HL-60 (cell line): ENCODE measurements at regions not wholly inside any gene's neighbourhood (a gene's known extent, or its start where the extent isn't known, plus 50 kb on each side); places are given as distances from the start of the nearest gene placed in this dataset.

Experiments used
- DNase-seq, 2 experiments: peaks; one replicate each; pipeline ENCODE4 v3.0.0-alpha.2; 2010 to 2020; ENCODE audit warnings: low read depth in 1 of 2, low spot score in 1 of 2
- H3K27ac ChIP-seq: fragments of 250-450 bp; sonication (Bioruptor Pico); replicated peaks from 2 replicates; pipeline ENCODE4 v1.5.1; 2020; ENCODE audit warnings: mild to moderate bottlenecking, moderate library complexity
- H3K27me3 ChIP-seq: fragments of 250-450 bp; sonication (Bioruptor Pico); 2 replicates; pipeline ENCODE4 v1.5.1; 2021; ENCODE audit warnings: mild to moderate bottlenecking, moderate library complexity; ENCODE audit not compliant: insufficient read depth, poor library complexity, severe bottlenecking
- H3K4me3 ChIP-seq: replicated peaks from 2 replicates; pipeline ENCODE4 v1.5.1; 2011; ENCODE audit warnings: mild to moderate bottlenecking, control low read depth, low read length; ENCODE audit not compliant: insufficient read depth
- GABPA ChIP-seq: IDR thresholded peaks from 2 replicates; pipeline ENCODE4 v1.6.1; 2012; ENCODE audit warnings: low read depth
- POLR2AphosphoS5 ChIP-seq: IDR thresholded peaks from 2 replicates; pipeline ENCODE4 v1.6.1; 2012; ENCODE audit warnings: low read depth
- SPI1 ChIP-seq: IDR thresholded peaks from 2 replicates; pipeline ENCODE4 v1.6.1; 2012; ENCODE audit warnings: low read depth, mild to moderate bottlenecking, borderline replicate concordance
- TF ChIP-seq, protein P1 (sequence below): IDR thresholded peaks from 2 replicates; pipeline ENCODE4 v1.6.1; 2012; ENCODE audit warnings: low read depth; ENCODE audit not compliant: insufficient replicate concordance
- TF ChIP-seq, protein P2 (sequence below): IDR thresholded peaks from one replicate; pipeline ENCODE4 v1.5.1; 2011; ENCODE audit warnings: low read length, control low read depth, inconsistent platforms; ENCODE audit not compliant: insufficient read depth

- H3K27me3 ChIP-seq, result no peaks in the 10 kb centered on the region
- DNase-seq, result no peak
- TF ChIP-seq, protein P1, sequence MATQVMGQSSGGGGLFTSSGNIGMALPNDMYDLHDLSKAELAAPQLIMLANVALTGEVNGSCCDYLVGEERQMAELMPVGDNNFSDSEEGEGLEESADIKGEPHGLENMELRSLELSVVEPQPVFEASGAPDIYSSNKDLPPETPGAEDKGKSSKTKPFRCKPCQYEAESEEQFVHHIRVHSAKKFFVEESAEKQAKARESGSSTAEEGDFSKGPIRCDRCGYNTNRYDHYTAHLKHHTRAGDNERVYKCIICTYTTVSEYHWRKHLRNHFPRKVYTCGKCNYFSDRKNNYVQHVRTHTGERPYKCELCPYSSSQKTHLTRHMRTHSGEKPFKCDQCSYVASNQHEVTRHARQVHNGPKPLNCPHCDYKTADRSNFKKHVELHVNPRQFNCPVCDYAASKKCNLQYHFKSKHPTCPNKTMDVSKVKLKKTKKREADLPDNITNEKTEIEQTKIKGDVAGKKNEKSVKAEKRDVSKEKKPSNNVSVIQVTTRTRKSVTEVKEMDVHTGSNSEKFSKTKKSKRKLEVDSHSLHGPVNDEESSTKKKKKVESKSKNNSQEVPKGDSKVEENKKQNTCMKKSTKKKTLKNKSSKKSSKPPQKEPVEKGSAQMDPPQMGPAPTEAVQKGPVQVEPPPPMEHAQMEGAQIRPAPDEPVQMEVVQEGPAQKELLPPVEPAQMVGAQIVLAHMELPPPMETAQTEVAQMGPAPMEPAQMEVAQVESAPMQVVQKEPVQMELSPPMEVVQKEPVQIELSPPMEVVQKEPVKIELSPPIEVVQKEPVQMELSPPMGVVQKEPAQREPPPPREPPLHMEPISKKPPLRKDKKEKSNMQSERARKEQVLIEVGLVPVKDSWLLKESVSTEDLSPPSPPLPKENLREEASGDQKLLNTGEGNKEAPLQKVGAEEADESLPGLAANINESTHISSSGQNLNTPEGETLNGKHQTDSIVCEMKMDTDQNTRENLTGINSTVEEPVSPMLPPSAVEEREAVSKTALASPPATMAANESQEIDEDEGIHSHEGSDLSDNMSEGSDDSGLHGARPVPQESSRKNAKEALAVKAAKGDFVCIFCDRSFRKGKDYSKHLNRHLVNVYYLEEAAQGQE, result no peak
- TF ChIP-seq GABPA, result no peak
- no peak for TF ChIP-seq POLR2AphosphoS5
- no peak for TF ChIP-seq SPI1
- TF ChIP-seq, protein P2, sequence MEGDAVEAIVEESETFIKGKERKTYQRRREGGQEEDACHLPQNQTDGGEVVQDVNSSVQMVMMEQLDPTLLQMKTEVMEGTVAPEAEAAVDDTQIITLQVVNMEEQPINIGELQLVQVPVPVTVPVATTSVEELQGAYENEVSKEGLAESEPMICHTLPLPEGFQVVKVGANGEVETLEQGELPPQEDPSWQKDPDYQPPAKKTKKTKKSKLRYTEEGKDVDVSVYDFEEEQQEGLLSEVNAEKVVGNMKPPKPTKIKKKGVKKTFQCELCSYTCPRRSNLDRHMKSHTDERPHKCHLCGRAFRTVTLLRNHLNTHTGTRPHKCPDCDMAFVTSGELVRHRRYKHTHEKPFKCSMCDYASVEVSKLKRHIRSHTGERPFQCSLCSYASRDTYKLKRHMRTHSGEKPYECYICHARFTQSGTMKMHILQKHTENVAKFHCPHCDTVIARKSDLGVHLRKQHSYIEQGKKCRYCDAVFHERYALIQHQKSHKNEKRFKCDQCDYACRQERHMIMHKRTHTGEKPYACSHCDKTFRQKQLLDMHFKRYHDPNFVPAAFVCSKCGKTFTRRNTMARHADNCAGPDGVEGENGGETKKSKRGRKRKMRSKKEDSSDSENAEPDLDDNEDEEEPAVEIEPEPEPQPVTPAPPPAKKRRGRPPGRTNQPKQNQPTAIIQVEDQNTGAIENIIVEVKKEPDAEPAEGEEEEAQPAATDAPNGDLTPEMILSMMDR, result no peak
These were observed 558.6 kb downstream of the UTRN start for GRCh38 chr6:144843701-144844100.

DNA sequence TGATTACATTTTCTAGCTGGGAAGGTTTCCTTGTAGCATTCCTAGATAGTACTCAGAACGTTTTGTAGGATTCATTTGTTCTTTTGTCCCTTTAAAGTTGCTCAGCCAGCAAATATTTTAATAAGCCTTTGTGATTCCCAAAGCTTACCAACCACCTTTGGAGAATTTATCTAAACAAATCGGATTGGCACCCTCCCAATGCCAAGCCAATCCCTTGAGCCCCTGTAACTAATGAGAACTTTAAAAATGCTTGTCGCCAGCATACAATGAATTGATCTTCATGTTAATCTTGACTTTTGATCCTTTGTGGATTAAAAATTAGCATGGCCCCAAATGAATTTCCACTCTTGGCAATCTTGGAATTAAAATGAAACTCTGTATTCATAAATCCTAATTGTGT lies 559.5 kb downstream of the UTRN start:
- Histone ChIP-seq H3K27me3 (no peaks in the 10 kb centered on the region), H3K4me3 (no peak overlapping the region), H3K27ac (no peak overlapping the region)
- TF ChIP-seq GABPA (no peak), POLR2AphosphoS5 (no peak), SPI1 (no peak)
- TF ChIP-seq, protein P2, result no peak
- TF ChIP-seq, protein P1, result no peak
- no peak for DNase-seq

More at GRCh38 chr6:144843701-144844100, 558.6 kb downstream of the UTRN start:
- Histone ChIP-seq H3K4me3 (no peak overlapping the region), H3K27ac (no peak overlapping the region)

DNA sequence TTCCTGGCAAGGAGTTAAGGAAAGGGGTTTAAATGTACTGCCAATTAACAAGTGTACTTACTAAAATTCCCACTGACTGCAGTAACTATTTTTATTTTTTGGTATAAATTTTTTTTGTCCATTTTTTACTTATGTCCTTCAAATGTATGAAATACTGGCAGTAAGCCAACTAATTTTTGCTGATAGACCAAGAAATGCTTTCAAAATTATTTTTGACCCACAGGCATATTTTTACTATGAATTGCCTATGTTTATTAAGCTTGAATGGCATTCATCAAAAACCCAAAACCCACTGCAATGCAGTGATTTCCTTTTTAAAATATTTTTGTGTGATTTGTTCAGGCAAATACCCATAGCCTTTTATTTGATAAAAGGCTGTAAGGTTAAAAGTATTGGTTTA lies 560.1 kb downstream of the UTRN start:
- Histone ChIP-seq H3K27me3 (no peaks in the 10 kb centered on the region), H3K27ac (no peak overlapping the region), H3K4me3 (no peak overlapping the region)
- TF ChIP-seq, protein P1, result no peak
- TF ChIP-seq GABPA (no peak), POLR2AphosphoS5 (no peak)
- no peak for DNase-seq

DNA sequence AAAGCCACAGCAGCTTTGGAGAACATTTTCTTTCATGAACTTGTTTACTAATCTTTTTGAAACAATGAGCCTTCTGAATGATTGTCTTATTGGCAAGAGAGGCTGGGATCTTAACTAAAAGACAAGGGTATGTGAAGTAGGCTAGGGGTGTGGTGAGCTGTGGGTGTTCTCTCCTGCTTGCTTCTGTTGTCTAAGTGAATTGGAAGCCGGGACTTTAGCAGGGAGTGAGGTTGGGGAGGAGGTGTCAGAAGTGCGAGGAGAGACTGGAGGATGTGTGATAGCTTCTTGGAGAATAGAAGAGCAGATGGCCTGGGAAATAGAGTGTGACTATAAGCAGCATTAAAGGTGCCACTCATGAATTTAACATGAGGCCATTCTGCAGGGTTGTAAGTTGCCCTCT lies 562.8 kb downstream of the UTRN start:
- no peak for TF ChIP-seq SPI1
- TF ChIP-seq, protein P1, result no peak
- TF ChIP-seq POLR2AphosphoS5, result no peak
- TF ChIP-seq, protein P2, result no peak
- TF ChIP-seq GABPA, result no peak
- no peaks in the 10 kb centered on the region for H3K27me3 ChIP-seq
- no peak overlapping the region for H3K4me3 ChIP-seq
- no peak overlapping the region for H3K27ac ChIP-seq
- no peak for DNase-seq
